ENCODE measurements at regions not wholly inside any gene's neighbourhood (a gene's known extent, or its start where the extent isn't known, plus 50 kb on each side); places are given as distances from the start of the nearest gene placed in this dataset.
A peak's percentile ranks its signal among the peaks of the same experiment; 100 is the strongest.

GRCh38 chr4:186819342-186820086 lies 95.9 kb upstream of the FAT1 start:
- H3K4me3 ChIP-seq (ENCODE audit: low read length): no peak overlapping the region
- no peaks in the 10 kb centered on the region for H3K27me3 ChIP-seq (ENCODE audit: control insufficient read depth, insufficient read depth)
- DNase-seq (no peak), ATAC-seq (no peak)
- no peaks in the 10 kb centered on the region for H3K9me3 ChIP-seq (ENCODE audit: control insufficient read depth, low read length)
- no peak overlapping the region for H3K27ac ChIP-seq (ENCODE audit: low read length)
- intact Hi-C loops (cut with DNase I): no loop called here
- no peaks in the 10 kb centered on the region for H3K4me1 ChIP-seq (ENCODE audit: control insufficient read depth, insufficient read depth, low read length)
- 70% methylated on average over 3 of the region's 3 CpGs for WGBS

GRCh38 chr4:186820391-186820891 lies 96.8 kb upstream of the FAT1 start:
- 31% methylated on average over 4 of the region's 4 CpGs for WGBS
- DNase-seq (peak; percentile 66 to 81 (median 74)), ATAC-seq (peak in 1 of 2 donors; percentile 26)
- Histone ChIP-seq H3K27me3 (ENCODE audit: control insufficient read depth, insufficient read depth) (no peaks in the 10 kb centered on the region), H3K9me3 (ENCODE audit: control insufficient read depth, low read length) (no peaks in the 10 kb centered on the region), H3K27ac (ENCODE audit: low read length) (no peak overlapping the region), H3K4me3 (ENCODE audit: low read length) (no peak overlapping the region), H3K4me1 (ENCODE audit: control insufficient read depth, insufficient read depth, low read length) (no peaks in the 10 kb centered on the region)
- intact Hi-C loops (cut with DNase I): no loop called here

- Histone ChIP-seq H3K27ac (ENCODE audit: low read length) (no peak overlapping the region), H3K4me1 (ENCODE audit: control insufficient read depth, insufficient read depth, low read length) (no peaks in the 10 kb centered on the region), H3K9me3 (ENCODE audit: control insufficient read depth, low read length) (no peaks in the 10 kb centered on the region), H3K4me3 (ENCODE audit: low read length) (no peak overlapping the region), H3K27me3 (ENCODE audit: control insufficient read depth, insufficient read depth) (no peaks in the 10 kb centered on the region)
- intact Hi-C loops (cut with DNase I): no loop called here
- 38% methylated on average over 3 of the region's 3 CpGs for WGBS
- ATAC-seq (no peak), DNase-seq (no peak)
Observed at GRCh38 chr4:186823989-186824388, 100.3 kb upstream of the FAT1 start.

GRCh38 chr4:186825069-186825468 lies 101.4 kb upstream of the FAT1 start:
- no peak overlapping the region for H3K27ac ChIP-seq (ENCODE audit: low read length)
- no peaks in the 10 kb centered on the region for H3K4me1 ChIP-seq (ENCODE audit: control insufficient read depth, insufficient read depth, low read length)
- intact Hi-C loops (cut with DNase I): no loop called here
- no peaks in the 10 kb centered on the region for H3K27me3 ChIP-seq (ENCODE audit: control insufficient read depth, insufficient read depth)
- DNase-seq (no peak), ATAC-seq (no peak)
- H3K9me3 ChIP-seq (ENCODE audit: control insufficient read depth, low read length): no peaks in the 10 kb centered on the region
- H3K4me3 ChIP-seq (ENCODE audit: low read length): no peak overlapping the region
- 50% methylated on average over 3 of the region's 3 CpGs for WGBS

GRCh38 chr4:186826006-186826405 lies 102.3 kb upstream of the FAT1 start:
- intact Hi-C loops (cut with DNase I): no loop called here
- H3K9me3 ChIP-seq (ENCODE audit: control insufficient read depth, low read length): no peaks in the 10 kb centered on the region
- no peak for ATAC-seq
- no peak for DNase-seq
- H3K4me3 ChIP-seq (ENCODE audit: low read length): no peak overlapping the region
- H3K27me3 ChIP-seq (ENCODE audit: control insufficient read depth, insufficient read depth): no peaks in the 10 kb centered on the region
- H3K27ac ChIP-seq (ENCODE audit: low read length): no peak overlapping the region
- no peaks in the 10 kb centered on the region for H3K4me1 ChIP-seq (ENCODE audit: control insufficient read depth, insufficient read depth, low read length)
- 43% methylated on average over 2 of the region's 2 CpGs for WGBS

GRCh38 chr4:186826846-186827533 lies 103.3 kb upstream of the FAT1 start:
- Histone ChIP-seq H3K9me3 (ENCODE audit: control insufficient read depth, low read length) (no peaks in the 10 kb centered on the region), H3K4me3 (ENCODE audit: low read length) (no peak overlapping the region), H3K4me1 (ENCODE audit: control insufficient read depth, insufficient read depth, low read length) (no peaks in the 10 kb centered on the region), H3K27ac (ENCODE audit: low read length) (no peak overlapping the region), H3K27me3 (ENCODE audit: control insufficient read depth, insufficient read depth) (no peaks in the 10 kb centered on the region)
- no peak for DNase-seq
- intact Hi-C loops (cut with DNase I): no loop called here
- no peak for ATAC-seq
- WGBS: 68% methylated on average over 12 of the region's 12 CpGs

GRCh38 chr4:186827534-186827897 lies 103.9 kb upstream of the FAT1 start:
- Histone ChIP-seq H3K27ac (ENCODE audit: low read length) (no peak overlapping the region), H3K4me1 (ENCODE audit: control insufficient read depth, insufficient read depth, low read length) (no peaks in the 10 kb centered on the region), H3K27me3 (ENCODE audit: control insufficient read depth, insufficient read depth) (no peaks in the 10 kb centered on the region), H3K9me3 (ENCODE audit: control insufficient read depth, low read length) (no peaks in the 10 kb centered on the region), H3K4me3 (ENCODE audit: low read length) (no peak overlapping the region)
- intact Hi-C loops (cut with DNase I): no loop called here
- WGBS: 80% methylated on average over 6 of the region's 6 CpGs
- ATAC-seq (no peak), DNase-seq (no peak)

- no peak for ATAC-seq
- no peak overlapping the region for H3K27ac ChIP-seq (ENCODE audit: low read length)
- no peak overlapping the region for H3K4me3 ChIP-seq (ENCODE audit: low read length)
- DNase-seq: no peak
- WGBS: 86% methylated on average over 6 of the region's 6 CpGs
- H3K9me3 ChIP-seq (ENCODE audit: control insufficient read depth, low read length): no peaks in the 10 kb centered on the region
- H3K27me3 ChIP-seq (ENCODE audit: control insufficient read depth, insufficient read depth): no peaks in the 10 kb centered on the region
- intact Hi-C loops (cut with DNase I): no loop called here
- no peaks in the 10 kb centered on the region for H3K4me1 ChIP-seq (ENCODE audit: control insufficient read depth, insufficient read depth, low read length)
Observed at GRCh38 chr4:186829097-186829496, 105.4 kb upstream of the FAT1 start.

GRCh38 chr4:186829740-186830449 lies 106.2 kb upstream of the FAT1 start:
- ATAC-seq (peak; percentile 29 to 75), DNase-seq (no peak)
- Histone ChIP-seq H3K27me3 (ENCODE audit: control insufficient read depth, insufficient read depth) (no peaks in the 10 kb centered on the region), H3K27ac (ENCODE audit: low read length) (no peak overlapping the region), H3K9me3 (ENCODE audit: control insufficient read depth, low read length) (no peaks in the 10 kb centered on the region), H3K4me1 (ENCODE audit: control insufficient read depth, insufficient read depth, low read length) (no peaks in the 10 kb centered on the region), H3K4me3 (ENCODE audit: low read length) (no peak overlapping the region)
- intact Hi-C loops (cut with DNase I): no loop called here
- 61% methylated on average over 9 of the region's 9 CpGs for WGBS

- no peak for ATAC-seq
- Histone ChIP-seq H3K9me3 (ENCODE audit: control insufficient read depth, low read length) (no peaks in the 10 kb centered on the region), H3K4me3 (ENCODE audit: low read length) (no peak overlapping the region), H3K27me3 (ENCODE audit: control insufficient read depth, insufficient read depth) (no peaks in the 10 kb centered on the region), H3K27ac (ENCODE audit: low read length) (no peak overlapping the region), H3K4me1 (ENCODE audit: control insufficient read depth, insufficient read depth, low read length) (no peaks in the 10 kb centered on the region)
- no peak for DNase-seq
- 81% methylated on average over 4 of the region's 4 CpGs for WGBS
- intact Hi-C loops (cut with DNase I): no loop called here
Observed at GRCh38 chr4:186831574-186831973, 107.9 kb upstream of the FAT1 start.

GRCh38 chr4:186832906-186833305 lies 109.2 kb upstream of the FAT1 start:
- ATAC-seq: peak in 1 of 2 donors; percentile 28
- no peak for DNase-seq
- H3K4me3 ChIP-seq (ENCODE audit: low read length): no peak overlapping the region
- H3K4me1 ChIP-seq (ENCODE audit: control insufficient read depth, insufficient read depth, low read length): no peaks in the 10 kb centered on the region
- intact Hi-C loops (cut with DNase I): no loop called here
- WGBS: 20% methylated on average over 1 of the region's 1 CpG
- no peak overlapping the region for H3K27ac ChIP-seq (ENCODE audit: low read length)
- no peaks in the 10 kb centered on the region for H3K27me3 ChIP-seq (ENCODE audit: control insufficient read depth, insufficient read depth)
- no peaks in the 10 kb centered on the region for H3K9me3 ChIP-seq (ENCODE audit: control insufficient read depth, low read length)

Data from right cardiac atrium (tissue), 5 donors.